K562 (cell line): ENCODE measurements at regions not wholly inside any gene's neighbourhood (a gene's known extent, or its start where the extent isn't known, plus 50 kb on each side); places are given as distances from the start of the nearest gene placed in this dataset.

Experiments
- ATAC-seq: fragments of 200-7000 bp; cut with Tn5 transposase; 3 replicates; pipeline ENCODE4 v1.9.1; 2020; ENCODE audit warnings: moderate library complexity
- BruUV-seq: library from RNA; stranded (reverse); fragments of 400-500 nt; replicated peaks from 2 replicates; lab custom pipeline; 2021; lab: Mats Ljungman, UMichigan
- CTCF ChIA-PET: fragments of 300-600 bp; formaldehyde crosslinking; extraction: SDS; loops from one replicate; lab custom pipeline; 2021; ENCODE audit warnings: low intra/inter-chr PET ratio; lab: Yijun Ruan, JAX
- POLR2A ChIA-PET: fragments of 300-600, 350-650 bp; sonication (Branson Sonifier 250); formaldehyde crosslinking; extraction: SDS; loops from one replicate; lab custom pipeline; 2021; ENCODE audit warnings: antibody characterized with exemption, inconsistent platforms; lab: Yijun Ruan, JAX
- DNase-seq, 4 experiments: peaks; one replicate each; pipeline versions ENCODE4 v3.0.0 to v3.0.0-alpha.2; 2011 to 2018; ENCODE audit warnings: low spot score in 3 of 4, mixed read lengths in 3 of 4; ENCODE audit errors: extremely low read depth in 1 of 4
- FAIRE-seq: peaks from 2 replicates; lab custom pipeline; 2011; peaks lifted over from hg19 to GRCh38; lab: Jason Lieb, UNC
- H2AFZ ChIP-seq: 2 replicates; pipeline ENCODE4 v1.6.0; 2011; ENCODE audit warnings: low read depth, low read length, control low read depth, inconsistent platforms
- H3K27ac ChIP-seq: fragments of 200-600 bp; 3 replicates; pipeline ENCODE4 v1.8.0; 2011; ENCODE audit warnings: low read depth, mild to moderate bottlenecking, control low read depth, inconsistent platforms, low read length, moderate library complexity, mixed read lengths; ENCODE audit errors: extremely low read depth
- H3K27me3 ChIP-seq, 2 experiments: fragments of 300-600 bp in 1 of 2; 2 replicates in 1 of 2; 3 replicates in 1 of 2; pipeline versions ENCODE4 v1.6.0 to v1.8.0; 2011; ENCODE audit warnings: inconsistent platforms in 2 of 2, low read length in 2 of 2, mild to moderate bottlenecking in 1 of 2, mixed read lengths in 1 of 2, moderate library complexity in 1 of 2; ENCODE audit not compliant: control insufficient read depth in 2 of 2, insufficient read depth in 2 of 2
- H3K36me3 ChIP-seq: fragments of 300-600 bp; 3 replicates; pipeline ENCODE4 v1.8.0; 2011; ENCODE audit warnings: mild to moderate bottlenecking, low read length, inconsistent platforms; ENCODE audit not compliant: control insufficient read depth, insufficient read depth
- H3K4me1 ChIP-seq, 2 experiments: fragments of 200-600 bp in 1 of 2; replicated peaks in 1 of 2; 2 replicates in 1 of 2; 3 replicates in 1 of 2; pipeline versions ENCODE4 v1.5.1 to v1.8.0; 2011; ENCODE audit warnings: inconsistent platforms in 2 of 2, low read length in 2 of 2, mild to moderate bottlenecking in 1 of 2, mixed read lengths in 1 of 2, moderate library complexity in 1 of 2; ENCODE audit not compliant: control insufficient read depth in 2 of 2, insufficient read depth in 2 of 2
- H3K4me2 ChIP-seq: 2 replicates; pipeline ENCODE4 v1.6.1; 2011; ENCODE audit warnings: low read length, control low read depth, inconsistent platforms, mixed read lengths; ENCODE audit not compliant: insufficient read depth
- H3K4me3 ChIP-seq: fragments of 200-600 bp; sonication (generic), shearing (Covaris generic); 2 replicates; pipeline ENCODE4 v1.5.1; 2016; ENCODE audit warnings: control low read depth, inconsistent platforms
- H3K79me2 ChIP-seq: fragments of 200-600 bp; 3 replicates; pipeline ENCODE4 v1.8.0; 2011; ENCODE audit warnings: low read length, inconsistent platforms; ENCODE audit not compliant: control insufficient read depth, insufficient read depth
- H3K9ac ChIP-seq, 2 experiments: 2 replicates each; pipeline versions ENCODE4 v1.6.0 to v1.6.1; 2011; ENCODE audit warnings: low read depth in 2 of 2, low read length in 2 of 2, control low read depth in 1 of 2, inconsistent platforms in 1 of 2, mild to moderate bottlenecking in 1 of 2, mixed read lengths in 1 of 2; ENCODE audit not compliant: insufficient read depth in 1 of 2
- H3K9me1 ChIP-seq: one replicate; pipeline ENCODE4 v1.6.0; 2011; ENCODE audit warnings: inconsistent platforms, mild to moderate bottlenecking, low read length, moderate library complexity; ENCODE audit not compliant: control insufficient read depth, insufficient read depth
- H3K9me3 ChIP-seq: replicated peaks from 2 replicates; pipeline ENCODE4 v1.5.1; 2011; ENCODE audit warnings: low read depth, low read length, inconsistent platforms; ENCODE audit not compliant: control insufficient read depth, insufficient read depth
- H4K20me1 ChIP-seq: replicated peaks from 2 replicates; pipeline ENCODE4 v1.6.1; 2011; ENCODE audit warnings: low read length, inconsistent platforms, mixed read lengths; ENCODE audit not compliant: control insufficient read depth, insufficient read depth
- ATF1 ChIP-seq, 2 experiments: fragments of 450-650 bp in 1 of 2; IDR thresholded peaks; 2 replicates each; pipeline ENCODE4 v1.6.1; 2016; ENCODE audit warnings: missing compliant biosample characterization in 1 of 2, missing genetic modification characterization in 1 of 2
- DNMT1 ChIP-seq: fragments of 450-650 bp; IDR thresholded peaks from 2 replicates; pipeline ENCODE4 v1.6.1; 2016; ENCODE audit warnings: antibody characterized with exemption, mild to moderate bottlenecking
- HIVEP1 ChIP-seq: fragments of 250-450 bp; sonication (Bioruptor Pico); IDR thresholded peaks from 2 replicates; pipeline ENCODE4 v1.4.0; 2020; ENCODE audit warnings: mild to moderate bottlenecking
- MYNN ChIP-seq, 2 experiments: sonication (generic); formaldehyde crosslinking in 1 of 2; IDR thresholded peaks; 2 replicates each; pipeline versions ENCODE4 v1.5.0 to v1.6.1; 2016 to 2020; ENCODE audit warnings: antibody characterized with exemption in 1 of 2, missing genetic modification reagents in 1 of 2
- PHF8 ChIP-seq: fragments of 200-600 bp; sonication (generic); IDR thresholded peaks from 2 replicates; pipeline ENCODE4 v1.6.1; 2012; ENCODE audit warnings: mixed run types, mild to moderate bottlenecking, inconsistent platforms, low read length, moderate library complexity, borderline replicate concordance
- SAFB ChIP-seq: fragments of 200-400 bp; formaldehyde crosslinking; IDR thresholded peaks from 2 replicates; pipeline ENCODE4 v1.6.1; 2017; ENCODE audit warnings: low read depth, low read length, borderline replicate concordance
- STAT5A ChIP-seq: IDR thresholded peaks from 2 replicates; pipeline ENCODE4 v1.6.1; 2012; ENCODE audit warnings: low read length, inconsistent platforms, borderline replicate concordance
- THRA ChIP-seq: fragments of 450-650 bp; IDR thresholded peaks from 2 replicates; pipeline ENCODE4 v1.6.1; 2017; ENCODE audit warnings: mild to moderate bottlenecking, moderate library complexity
- ZC3H11A ChIP-seq: IDR thresholded peaks from 2 replicates; pipeline ENCODE4 v1.6.1; 2012; ENCODE audit warnings: low read depth, low read length, improper control_type of control experiment
- ZFP30 ChIP-seq: fragments of 250-450 bp; sonication (Bioruptor Pico); IDR thresholded peaks from 2 replicates; pipeline ENCODE4 v1.8.0; 2022; ENCODE audit warnings: moderate library complexity, mild to moderate bottlenecking, inconsistent platforms, borderline replicate concordance
- ZNF395 ChIP-seq: fragments of 200-800 bp; sonication (Bioruptor generic); IDR thresholded peaks from 2 replicates; pipeline ENCODE4 v1.6.1; 2017; ENCODE audit warnings: missing genetic modification characterization, missing compliant biosample characterization
- ZNF408 ChIP-seq: fragments of 250-450 bp; sonication (Bioruptor Pico); IDR thresholded peaks from 2 replicates; pipeline ENCODE4 v1.4.0; 2020; ENCODE audit warnings: low read depth, mild to moderate bottlenecking, moderate library complexity
- ZNF707 ChIP-seq: fragments of 250-450 bp; sonication (Bioruptor Pico); conservative IDR thresholded peaks from 2 replicates; pipeline ENCODE4 v1.8.0; 2022; ENCODE audit warnings: inconsistent platforms, mild to moderate bottlenecking, moderate library complexity
- ZNF780A ChIP-seq: fragments of 250-450 bp; sonication (Bioruptor Pico); IDR thresholded peaks from 2 replicates; pipeline ENCODE4 v1.5.0; 2021; ENCODE audit warnings: mild to moderate bottlenecking
- ZNF79 ChIP-seq: fragments of 250-450 bp; sonication (Bioruptor Pico); IDR thresholded peaks from 2 replicates; pipeline ENCODE4 v1.4.0; 2020; ENCODE audit warnings: low read depth, mild to moderate bottlenecking, moderate library complexity
- ZZZ3 ChIP-seq: fragments of 450-650 bp; IDR thresholded peaks from 2 replicates; pipeline ENCODE4 v1.6.1; 2016; ENCODE audit warnings: antibody characterized with exemption, mild to moderate bottlenecking, moderate library complexity
- WGBS: fragments of 100-300 bp; shearing (Covaris generic); methylation state at CpG from one replicate; pipeline ENCODE4 v1.1.6; 2016; ENCODE audit warnings: low coverage, mixed read lengths; ENCODE audit not compliant: insufficient coverage; ENCODE audit errors: missing lambda C conversion rate; 5-methylcytosine and 5-hydroxymethylcytosine counted together
- in situ Hi-C: fragments of 300-500 bp; cut with MboI; formaldehyde crosslinking; loops from 4 replicates; pipeline ENCODE4 v1.15.0; 2018; ENCODE audit warnings: inconsistent platforms, mixed read lengths
- intact Hi-C: fragments of 100-400 bp; cut with micrococcal nuclease; formaldehyde crosslinking; loops from 2 replicates; pipeline ENCODE4 v1.14.2; 2022
- TF ChIP-seq, protein P1 (sequence below): IDR thresholded peaks from 2 replicates; pipeline ENCODE4 v1.6.1; 2016; ENCODE audit warnings: missing genetic modification characterization, missing compliant biosample characterization
- TF ChIP-seq, protein P2 (sequence below): sonication (generic); formaldehyde crosslinking; IDR thresholded peaks from 2 replicates; pipeline ENCODE4 v1.5.0; 2020; ENCODE audit warnings: missing genetic modification reagents

GRCh38 chr3:188008582-188009213 is 145.3 kb upstream of the LPP start:
- H3K27ac ChIP-seq: no peak overlapping the region
- no peak overlapping the region for H3K9ac ChIP-seq
- 7% methylated on average over 3 of the region's 3 CpGs for WGBS
- in situ Hi-C loops (no loop called here), intact Hi-C loops (no loop called here)
- no peaks in the 10 kb centered on the region for H3K79me2 ChIP-seq
- no peaks in the 10 kb centered on the region; a peak in 1 of 5 replicates for H3K4me1 ChIP-seq
- H3K9me1 ChIP-seq: no peaks in the 10 kb centered on the region
- ATAC-seq: no peak
- peaks cover 0 to 11% of the 10 kb centered on the region in 2 experiments; a peak in 2 of 5 replicates for H3K27me3 ChIP-seq
- no peaks in the 10 kb centered on the region for H3K9me3 ChIP-seq
- TF ChIP-seq, protein P1, sequence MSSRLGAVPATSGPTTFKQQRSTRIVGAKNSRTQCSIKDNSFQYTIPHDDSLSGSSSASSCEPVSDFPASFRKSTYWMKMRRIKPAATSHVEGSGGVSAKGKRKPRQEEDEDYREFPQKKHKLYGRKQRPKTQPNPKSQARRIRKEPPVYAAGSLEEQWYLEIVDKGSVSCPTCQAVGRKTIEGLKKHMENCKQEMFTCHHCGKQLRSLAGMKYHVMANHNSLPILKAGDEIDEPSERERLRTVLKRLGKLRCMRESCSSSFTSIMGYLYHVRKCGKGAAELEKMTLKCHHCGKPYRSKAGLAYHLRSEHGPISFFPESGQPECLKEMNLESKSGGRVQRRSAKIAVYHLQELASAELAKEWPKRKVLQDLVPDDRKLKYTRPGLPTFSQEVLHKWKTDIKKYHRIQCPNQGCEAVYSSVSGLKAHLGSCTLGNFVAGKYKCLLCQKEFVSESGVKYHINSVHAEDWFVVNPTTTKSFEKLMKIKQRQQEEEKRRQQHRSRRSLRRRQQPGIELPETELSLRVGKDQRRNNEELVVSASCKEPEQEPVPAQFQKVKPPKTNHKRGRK: no peak
- TF ChIP-seq ZC3H11A: no peak
- no peak for TF ChIP-seq SAFB
- TF ChIP-seq ZNF395 (CRISPR knock-in tag): no peak
- TF ChIP-seq ZNF780A (CRISPR knock-in tag): no peak
- no peak for TF ChIP-seq ATF1 (CRISPR knock-in tag; IDR thresholded peaks at IDR 0.05)
- no peak for TF ChIP-seq ATF1 (tag; IDR thresholded peaks at IDR 0.05)
- no peak for TF ChIP-seq PHF8
- no peak for TF ChIP-seq ZFP30 (CRISPR knock-in tag)
- TF ChIP-seq HIVEP1: no peak
- no peak for TF ChIP-seq MYNN (IDR thresholded peaks at IDR 0.05)
- no peak for TF ChIP-seq MYNN (CRISPR knock-in tag; IDR thresholded peaks at IDR 0.05)
- TF ChIP-seq THRA: no peak
- TF ChIP-seq, protein P2, sequence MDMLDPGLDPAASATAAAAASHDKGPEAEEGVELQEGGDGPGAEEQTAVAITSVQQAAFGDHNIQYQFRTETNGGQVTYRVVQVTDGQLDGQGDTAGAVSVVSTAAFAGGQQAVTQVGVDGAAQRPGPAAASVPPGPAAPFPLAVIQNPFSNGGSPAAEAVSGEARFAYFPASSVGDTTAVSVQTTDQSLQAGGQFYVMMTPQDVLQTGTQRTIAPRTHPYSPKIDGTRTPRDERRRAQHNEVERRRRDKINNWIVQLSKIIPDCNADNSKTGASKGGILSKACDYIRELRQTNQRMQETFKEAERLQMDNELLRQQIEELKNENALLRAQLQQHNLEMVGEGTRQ: no peak
- TF ChIP-seq ZNF79: no peak
- no peak for TF ChIP-seq ZNF707 (CRISPR knock-in tag)
- no peak for TF ChIP-seq DNMT1
- TF ChIP-seq ZNF408 (CRISPR knock-in tag): no peak
- TF ChIP-seq ZZZ3: no peak
- no peak for TF ChIP-seq STAT5A
- no peak overlapping the region for H2AFZ ChIP-seq
- H3K36me3 ChIP-seq: no peaks in the 10 kb centered on the region
- ChIA-PET POLR2A (no interaction called here), CTCF (no interaction called here)
- no peak for FAIRE-seq
- H3K4me2 ChIP-seq: no peak overlapping the region
- H4K20me1 ChIP-seq: no peaks in the 10 kb centered on the region
- DNase-seq: no peak
- no peak overlapping the region for H3K4me3 ChIP-seq
- BruUV-seq: no TSS peak
